ENCODE measurements at regions not wholly inside any gene's neighbourhood (a gene's known extent, or its start where the extent isn't known, plus 50 kb on each side); places are given as distances from the start of the nearest gene placed in this dataset.
A peak's percentile ranks its signal among the peaks of the same experiment; 100 is the strongest.

- Histone ChIP-seq H3K36me3 (ENCODE audit: low read depth) (no peaks in the 10 kb centered on the region), H3F3A (ENCODE audit: insufficient read depth, low read depth) (peaks cover 4% of the 10 kb centered on the region; the same call in 1 of the 2 replicates), H2AFZ (no peak overlapping the region; the same call in 1 of the 2 replicates), H3K4me1 (replicated peaks; ENCODE audit: insufficient read depth) (peaks cover 18% of the 10 kb centered on the region), H3K4me3 (no peak overlapping the region), H3K27me3 (ENCODE audit: insufficient read depth, low read depth) (no peaks in the 10 kb centered on the region), H3K9me3 (ENCODE audit: insufficient read depth, low read depth) (no peaks in the 10 kb centered on the region), H3K79me2 (ENCODE audit: low read depth) (no peaks in the 10 kb centered on the region), H3K27ac (peak overlapping the region; percentile 26; the same call in 1 of the 2 replicates), H3K9me2 (ENCODE audit: insufficient read depth) (no peaks in the 10 kb centered on the region), H4K20me1 (ENCODE audit: insufficient read depth) (no peaks in the 10 kb centered on the region), H3K4me2 (peak overlapping the region; percentile 27)
- CTCF ChIA-PET: no interaction called here
- no peak for DNase-seq
- BruUV-seq (replicated peaks): no TSS peak
- TF ChIP-seq EZH2 (IDR thresholded peaks at IDR 0.05; ENCODE audit: low read depth): no peak
- TF ChIP-seq CTCF (conservative IDR thresholded peaks at IDR 0.05): no peak
- POLR2A ChIA-PET (ENCODE audit: unreplicated experiment): interaction anchor here (0.7 kb wide), 2 partner anchors 31 to 144 kb away, joined by 3 to 6 read pairs; no protein-coding TSS in a partner anchor
- intact Hi-C loops (cut with micrococcal nuclease; ENCODE audit: unreplicated experiment): no loop called here
Observed at GRCh38 chr20:48338717-48339116, 489.1 kb downstream of the PREX1 start.

GRCh38 chr20:48336597-48336996, 491.2 kb downstream of the PREX1 start:
- peaks cover 17% of the 10 kb centered on the region; the same call in 1 of the 2 replicates for H3F3A ChIP-seq (ENCODE audit: insufficient read depth, low read depth)
- intact Hi-C loops (cut with micrococcal nuclease; ENCODE audit: unreplicated experiment): no loop called here
- no peak overlapping the region for H3K27ac ChIP-seq
- H2AFZ ChIP-seq: no peak overlapping the region
- TF ChIP-seq CTCF (conservative IDR thresholded peaks at IDR 0.05) (no peak), EZH2 (IDR thresholded peaks at IDR 0.05; ENCODE audit: low read depth) (no peak)
- H3K4me1 ChIP-seq (replicated peaks; ENCODE audit: insufficient read depth): peaks cover 36% of the 10 kb centered on the region
- no peaks in the 10 kb centered on the region for H3K9me2 ChIP-seq (ENCODE audit: insufficient read depth)
- no peak for DNase-seq
- no TSS peak for BruUV-seq (replicated peaks)
- no peak overlapping the region for H3K4me3 ChIP-seq
- no peaks in the 10 kb centered on the region for H3K79me2 ChIP-seq (ENCODE audit: low read depth)
- POLR2A ChIA-PET (ENCODE audit: unreplicated experiment): no interaction called here
- no peak overlapping the region for H3K4me2 ChIP-seq
- CTCF ChIA-PET: no interaction called here
- no peaks in the 10 kb centered on the region for H3K36me3 ChIP-seq (ENCODE audit: low read depth)
- no peaks in the 10 kb centered on the region for H4K20me1 ChIP-seq (ENCODE audit: insufficient read depth)
- no peaks in the 10 kb centered on the region for H3K27me3 ChIP-seq (ENCODE audit: insufficient read depth, low read depth)
- no peaks in the 10 kb centered on the region for H3K9me3 ChIP-seq (ENCODE audit: insufficient read depth, low read depth)

- Histone ChIP-seq H3K4me1 (replicated peaks; ENCODE audit: insufficient read depth) (peaks cover 40% of the 10 kb centered on the region), H3K27ac (no peak overlapping the region), H3K4me2 (no peak overlapping the region), H3K4me3 (no peak overlapping the region), H3K79me2 (ENCODE audit: low read depth) (no peaks in the 10 kb centered on the region), H3K27me3 (ENCODE audit: insufficient read depth, low read depth) (no peaks in the 10 kb centered on the region), H3K9me2 (ENCODE audit: insufficient read depth) (no peaks in the 10 kb centered on the region), H3K36me3 (ENCODE audit: low read depth) (no peaks in the 10 kb centered on the region), H2AFZ (no peak overlapping the region), H3K9me3 (ENCODE audit: insufficient read depth, low read depth) (no peaks in the 10 kb centered on the region), H4K20me1 (ENCODE audit: insufficient read depth) (no peaks in the 10 kb centered on the region), H3F3A (ENCODE audit: insufficient read depth, low read depth) (peaks cover 21% of the 10 kb centered on the region)
- POLR2A ChIA-PET (ENCODE audit: unreplicated experiment): interaction anchor here (0.7 kb wide), 1 partner anchor 1608 kb away, joined by 9 read pairs; no protein-coding TSS in a partner anchor
- DNase-seq: no peak
- BruUV-seq (replicated peaks): no TSS peak
- TF ChIP-seq CTCF (conservative IDR thresholded peaks at IDR 0.05) (no peak), EZH2 (IDR thresholded peaks at IDR 0.05; ENCODE audit: low read depth) (no peak)
- intact Hi-C loops (cut with micrococcal nuclease; ENCODE audit: unreplicated experiment): no loop called here
- CTCF ChIA-PET: interaction anchor here (0.7 kb wide), 1 partner anchor 667 kb away, joined by 5 read pairs; no protein-coding TSS in a partner anchor
Observed at GRCh38 chr20:48335308-48336050, 492.3 kb downstream of the PREX1 start.
